Calu3 (cell line): ENCODE measurements at regions not wholly inside any gene's neighbourhood (a gene's known extent, or its start where the extent isn't known, plus 50 kb on each side); places are given as distances from the start of the nearest gene placed in this dataset.

ENCODE experiments used
- BruUV-seq: library from RNA; stranded (reverse); fragments of 400-500 nt; replicated peaks from 2 replicates; lab custom pipeline; 2021; lab: Mats Ljungman, UMichigan
- CTCF ChIA-PET: fragments of 300-600 bp; sonication (Branson Sonifier 250); formaldehyde crosslinking; loops from one replicate; lab custom pipeline; 2022; ENCODE audit warnings: antibody characterized with exemption; lab: Charles Lee
- DNase-seq: peaks from one replicate; pipeline ENCODE4 v3.0.0; 2022
- H3K27ac Mint-ChIP-seq: one replicate; pipeline ENCODE4 v1.8.0; 2022; ENCODE audit warnings: mixed read lengths; ENCODE audit not compliant: unreplicated experiment
- H3K27me3 Mint-ChIP-seq: one replicate; pipeline ENCODE4 v1.8.0; 2022; ENCODE audit warnings: mixed read lengths; ENCODE audit not compliant: unreplicated experiment
- H3K36me3 Mint-ChIP-seq: one replicate; pipeline ENCODE4 v1.8.0; 2022; ENCODE audit warnings: mild to moderate bottlenecking, moderate library complexity, mixed read lengths; ENCODE audit not compliant: insufficient read depth, unreplicated experiment
- H3K4me1 Mint-ChIP-seq: one replicate; pipeline ENCODE4 v1.8.0; 2022; ENCODE audit warnings: mild to moderate bottlenecking, low read depth, mixed read lengths; ENCODE audit not compliant: unreplicated experiment
- H3K4me3 Mint-ChIP-seq: one replicate; pipeline ENCODE4 v1.8.0; 2022; ENCODE audit warnings: mild to moderate bottlenecking, low read depth, moderate library complexity, mixed read lengths; ENCODE audit not compliant: unreplicated experiment
- H3K9me3 Mint-ChIP-seq: one replicate; pipeline ENCODE4 v1.8.0; 2022; ENCODE audit warnings: low read depth, mixed read lengths; ENCODE audit not compliant: unreplicated experiment
- CTCF ChIP-seq: fragments of 200-600 bp; IDR thresholded peaks from one replicate; pipeline ENCODE4 v1.8.0; 2022; ENCODE audit warnings: antibody characterized with exemption; ENCODE audit not compliant: unreplicated experiment
- intact Hi-C: fragments of 100-400 bp; cut with micrococcal nuclease; formaldehyde crosslinking; loops from one replicate; pipeline ENCODE4 v1.10.0; 2022; ENCODE audit not compliant: unreplicated experiment

- CTCF ChIA-PET: no interaction called here
- Mint-ChIP-seq H3K4me1 (no peaks in the 10 kb centered on the region), H3K4me3 (no peak overlapping the region), H3K27ac (no peak overlapping the region), H3K9me3 (peaks cover 35% of the 10 kb centered on the region), H3K36me3 (no peaks in the 10 kb centered on the region), H3K27me3 (no peaks in the 10 kb centered on the region)
- TF ChIP-seq CTCF: no peak
- no peak for DNase-seq
- no TSS peak for BruUV-seq
- intact Hi-C loops: no loop called here
Observed at GRCh38 chr22:48394787-48395186, 1432.9 kb downstream of the BRD1 start.

DNA sequence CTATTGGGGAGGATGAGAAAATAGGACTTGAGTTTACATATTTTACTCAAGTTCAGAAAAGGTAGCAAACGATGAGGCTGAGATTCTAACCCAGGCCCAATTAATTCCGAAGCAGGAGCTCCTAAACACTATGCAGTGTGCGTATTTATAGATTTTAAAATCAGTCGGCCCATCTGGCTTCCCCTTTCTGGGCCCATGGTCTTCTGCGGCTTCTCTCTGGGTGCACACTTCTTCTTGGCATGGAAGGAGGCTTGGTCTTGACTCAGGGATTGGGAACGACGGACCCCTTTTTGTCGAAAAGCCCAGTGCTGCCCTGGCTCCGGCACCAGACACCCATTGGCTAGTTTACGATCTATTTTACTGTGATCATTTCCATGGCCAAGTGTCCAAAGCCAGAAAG is 1433.8 kb downstream of the BRD1 start:
- DNase-seq: no peak
- no peak overlapping the region for H3K27ac Mint-ChIP-seq
- no TSS peak for BruUV-seq
- no peaks in the 10 kb centered on the region for H3K4me1 Mint-ChIP-seq
- H3K4me3 Mint-ChIP-seq: no peak overlapping the region
- no peaks in the 10 kb centered on the region for H3K27me3 Mint-ChIP-seq
- CTCF ChIA-PET: no interaction called here
- intact Hi-C loops: no loop called here
- peaks cover 37% of the 10 kb centered on the region for H3K9me3 Mint-ChIP-seq
- TF ChIP-seq CTCF: no peak
- no peaks in the 10 kb centered on the region for H3K36me3 Mint-ChIP-seq

GRCh38 chr22:48393041-48393370 is 1434.7 kb downstream of the BRD1 start:
- Mint-ChIP-seq H3K36me3 (no peaks in the 10 kb centered on the region), H3K27me3 (no peaks in the 10 kb centered on the region), H3K4me3 (no peak overlapping the region), H3K27ac (no peak overlapping the region), H3K4me1 (no peaks in the 10 kb centered on the region), H3K9me3 (peaks cover 35% of the 10 kb centered on the region)
- DNase-seq: no peak
- intact Hi-C loops: no loop called here
- no peak for TF ChIP-seq CTCF
- BruUV-seq: no TSS peak
- CTCF ChIA-PET: no interaction called here

DNA sequence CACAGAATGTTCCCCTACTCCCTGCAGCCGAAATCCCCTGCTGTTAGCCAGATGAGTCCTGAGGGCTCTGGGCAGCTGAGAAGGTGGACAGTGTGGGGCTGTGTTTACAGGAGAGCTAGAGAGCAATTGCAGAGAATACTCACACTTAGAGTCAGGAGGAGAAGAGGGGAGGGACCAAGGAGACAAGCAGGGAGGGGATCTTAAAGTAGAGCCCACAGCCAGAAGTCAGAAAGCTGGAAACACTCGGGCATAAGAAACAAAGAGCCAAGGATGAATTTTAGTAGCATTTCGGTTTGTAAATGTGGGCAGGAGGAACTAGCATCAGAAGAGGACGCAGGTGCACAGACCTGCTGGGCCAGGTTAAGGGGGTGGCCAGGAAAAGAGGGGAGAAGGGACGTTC is 1435.9 kb downstream of the BRD1 start:
- Mint-ChIP-seq H3K27ac (no peak overlapping the region), H3K9me3 (peaks cover 31% of the 10 kb centered on the region), H3K4me3 (no peak overlapping the region), H3K4me1 (no peaks in the 10 kb centered on the region), H3K36me3 (no peaks in the 10 kb centered on the region), H3K27me3 (no peaks in the 10 kb centered on the region)
- TF ChIP-seq CTCF: no peak
- BruUV-seq: no TSS peak
- intact Hi-C loops: no loop called here
- CTCF ChIA-PET: no interaction called here
- DNase-seq: no peak
